Stimulated activated CD8-positive, alpha-beta memory T cell treated with anti-CD3 and anti-CD28 coated beads, Interleukin-4, amount 100 ng/mL, for 48 hours (primary cell): ENCODE measurements at regions not wholly inside any gene's neighbourhood (a gene's known extent, or its start where the extent isn't known, plus 50 kb on each side); places are given as distances from the start of the nearest gene placed in this dataset.
"Not testable (repeated sequence)": the region's sequence is repeated elsewhere in the genome, so short reads cannot be mapped to it uniquely, and the experiment has no call there.

Experiments
- DNase-seq: peaks from one replicate; pipeline ENCODE4 v3.0.0-alpha.2; 2020

DNA sequence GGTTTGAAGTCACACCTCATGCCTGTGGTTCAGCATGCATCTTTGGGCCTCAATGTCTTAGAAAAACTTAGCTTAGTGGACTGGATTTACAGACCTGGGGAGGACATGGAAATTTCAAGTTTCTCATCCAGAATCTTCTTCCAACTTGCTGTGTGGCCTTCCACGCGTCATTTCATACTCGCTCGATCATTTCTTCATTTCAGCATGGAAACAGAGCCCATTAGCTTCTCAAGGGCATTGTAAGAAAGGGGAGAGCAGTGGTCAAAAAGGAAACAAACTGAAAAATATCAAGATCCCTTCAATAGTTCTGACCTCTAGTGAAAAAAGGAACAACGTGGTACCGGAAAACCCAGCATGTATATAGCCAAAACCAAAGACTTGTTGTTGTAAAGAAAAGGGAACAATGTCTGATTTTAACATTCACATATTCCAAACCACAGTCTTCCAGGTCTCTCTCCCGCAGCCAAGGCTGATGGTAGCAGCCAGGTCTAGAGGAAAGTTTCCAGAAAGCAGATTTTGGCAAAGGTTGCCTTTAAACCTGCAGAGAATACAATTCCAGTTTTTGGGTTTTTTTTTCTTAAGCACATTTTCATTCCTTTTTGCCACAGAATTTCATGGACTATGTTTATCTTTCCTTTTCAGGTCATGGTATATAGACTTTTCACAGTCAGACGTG, 97.0 kb upstream of the CDC42BPA start:
- DNase-seq: no peak

DNA sequence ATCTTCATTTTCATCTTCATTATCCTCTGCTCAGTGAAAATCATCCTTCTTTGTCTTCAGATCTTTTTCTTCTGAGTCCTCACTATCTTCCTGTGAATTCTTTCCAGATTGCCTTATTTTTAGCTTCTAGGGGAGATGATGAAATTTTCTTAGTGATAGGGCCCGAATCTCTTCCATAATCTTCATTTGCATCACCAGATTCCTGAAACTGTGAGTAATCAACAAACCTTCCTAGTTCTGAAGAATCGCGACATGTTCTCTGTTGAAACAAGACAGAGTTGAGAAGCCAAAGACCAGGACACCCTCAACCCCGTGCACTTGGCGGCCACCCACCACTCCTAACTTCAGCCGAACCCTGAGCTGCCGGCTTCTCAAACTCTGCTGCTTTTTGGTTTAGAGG, 92.8 kb upstream of the CDC42BPA start:
- DNase-seq: no peak

DNA sequence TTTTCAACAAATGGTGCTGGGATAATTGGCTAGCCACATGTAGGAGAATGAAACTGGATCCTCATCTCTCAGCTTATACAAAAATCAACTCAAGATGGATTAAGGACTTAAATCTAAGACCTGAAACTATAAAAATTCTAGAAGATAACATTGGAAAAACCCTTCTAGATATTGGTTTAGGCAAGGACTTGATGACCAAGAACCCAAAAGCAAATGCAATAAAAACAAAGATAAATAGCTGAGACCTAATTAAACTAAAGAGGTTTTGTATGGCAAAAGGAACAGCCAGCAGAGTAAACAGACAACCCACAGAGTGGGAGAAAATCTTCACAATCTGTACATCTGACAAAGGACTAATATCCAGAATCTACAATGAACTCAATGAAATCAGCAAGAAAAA, 88.0 kb upstream of the CDC42BPA start:
- DNase-seq: not testable (repeated sequence)

DNA sequence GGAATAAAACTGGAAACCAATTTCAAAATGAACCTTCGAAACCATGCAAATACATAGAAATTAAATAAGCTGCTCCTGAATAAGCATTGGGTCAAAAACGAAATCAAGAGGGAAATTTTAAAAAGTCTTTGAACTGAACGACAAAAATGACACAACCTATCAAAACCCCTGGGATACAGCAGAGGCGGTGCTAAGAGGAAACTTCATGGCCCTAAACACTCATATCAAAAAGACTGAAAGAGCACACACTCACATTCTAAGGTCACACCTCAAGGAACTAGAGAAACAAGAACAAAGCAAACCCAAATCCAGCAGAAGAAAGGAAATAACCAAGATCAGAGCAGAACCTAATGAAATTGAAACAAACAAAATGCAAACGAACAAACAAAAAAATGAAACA, 85.2 kb upstream of the CDC42BPA start:
- no peak for DNase-seq

DNA sequence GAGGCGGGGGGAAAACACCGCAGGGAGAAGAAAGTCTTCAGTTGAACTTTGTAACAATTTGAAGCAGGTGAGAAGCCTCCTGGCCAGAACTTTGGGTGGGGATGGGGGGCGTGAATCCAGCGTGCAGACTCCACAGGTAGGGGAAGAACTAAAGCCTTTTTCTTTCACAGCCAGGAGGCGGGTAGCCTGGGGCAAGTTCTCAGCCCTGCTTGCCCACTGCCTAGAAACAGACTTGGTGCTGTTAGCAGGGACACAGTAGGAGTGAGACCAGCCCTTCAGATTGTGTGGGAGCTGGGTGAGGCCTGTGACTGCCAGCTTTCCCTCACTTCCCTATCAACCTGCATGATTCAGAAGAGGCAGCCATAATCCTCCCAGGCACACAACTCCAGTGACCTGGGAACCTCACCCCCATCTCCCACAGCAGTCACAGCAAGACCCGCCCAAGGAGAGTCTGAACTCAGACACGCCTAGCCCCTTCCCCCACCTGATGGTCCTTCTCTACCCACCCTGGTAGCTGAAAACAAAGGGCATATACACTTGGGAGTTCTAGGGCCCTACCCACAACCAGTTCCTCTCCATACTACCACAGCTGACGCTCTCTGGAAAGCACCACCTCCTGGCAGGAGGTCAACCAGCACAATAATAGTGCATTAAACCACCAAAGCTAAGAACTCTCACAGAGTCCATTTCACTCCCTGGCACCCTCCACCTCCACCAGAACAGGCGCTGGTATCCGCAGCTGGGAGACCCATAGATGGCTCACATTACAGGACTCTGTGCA, 83.5 kb upstream of the CDC42BPA start:
- no peak for DNase-seq

DNA sequence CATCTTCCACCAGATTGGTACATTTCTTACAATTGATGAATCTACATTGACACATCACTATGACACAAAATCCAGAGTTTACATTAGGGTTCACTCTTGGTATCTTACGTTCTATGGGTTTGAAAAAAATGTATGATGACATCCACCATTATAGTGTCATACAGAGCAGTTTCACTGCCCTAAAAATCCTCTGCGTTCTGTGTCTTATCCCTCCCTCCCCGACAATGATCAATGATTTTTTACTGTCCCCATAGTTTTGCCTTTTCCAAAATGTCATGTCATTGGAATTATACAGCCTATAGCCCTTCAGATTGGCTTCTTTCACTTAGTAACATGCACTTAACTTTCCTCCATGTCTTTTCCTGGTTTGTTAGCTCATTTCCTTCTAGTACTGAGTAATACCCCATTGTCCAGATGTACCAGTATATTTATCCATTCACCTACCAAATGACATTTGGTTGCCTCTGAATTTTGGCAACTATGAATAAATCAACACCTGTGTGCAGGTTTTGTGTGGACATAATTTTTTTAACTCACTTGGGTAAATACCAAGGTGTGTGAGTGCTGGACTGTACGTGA, 80.9 kb upstream of the CDC42BPA start:
- no peak for DNase-seq

DNA sequence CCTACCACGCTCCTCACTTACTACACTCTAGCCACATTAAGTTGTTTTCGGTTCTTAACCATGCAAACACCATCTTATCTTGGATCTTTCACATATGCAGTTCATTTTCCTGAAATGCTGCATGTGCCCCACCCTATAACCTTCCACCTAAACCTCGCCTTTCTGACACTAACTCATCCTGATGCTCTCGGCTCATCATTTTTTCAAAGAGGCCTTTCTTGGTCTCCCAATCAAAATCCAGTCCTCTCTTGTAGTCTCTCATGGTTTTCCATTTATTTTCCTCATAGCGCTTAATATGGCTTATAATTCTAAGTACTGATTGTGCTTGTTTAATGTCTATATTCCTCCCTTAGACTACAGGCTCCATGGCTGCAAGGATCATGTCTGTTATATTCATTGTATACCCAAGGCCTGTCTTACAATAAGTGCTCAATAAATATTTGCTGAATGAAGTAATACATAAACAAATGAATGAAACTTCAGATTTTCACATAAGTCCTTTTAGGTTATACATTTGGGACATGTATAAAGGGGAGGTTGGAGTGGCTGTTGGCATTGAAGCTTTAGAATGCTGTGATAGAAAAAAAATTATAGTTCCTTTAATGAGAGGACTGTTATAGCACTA, 79.2 kb upstream of the CDC42BPA start:
- no peak for DNase-seq

DNA sequence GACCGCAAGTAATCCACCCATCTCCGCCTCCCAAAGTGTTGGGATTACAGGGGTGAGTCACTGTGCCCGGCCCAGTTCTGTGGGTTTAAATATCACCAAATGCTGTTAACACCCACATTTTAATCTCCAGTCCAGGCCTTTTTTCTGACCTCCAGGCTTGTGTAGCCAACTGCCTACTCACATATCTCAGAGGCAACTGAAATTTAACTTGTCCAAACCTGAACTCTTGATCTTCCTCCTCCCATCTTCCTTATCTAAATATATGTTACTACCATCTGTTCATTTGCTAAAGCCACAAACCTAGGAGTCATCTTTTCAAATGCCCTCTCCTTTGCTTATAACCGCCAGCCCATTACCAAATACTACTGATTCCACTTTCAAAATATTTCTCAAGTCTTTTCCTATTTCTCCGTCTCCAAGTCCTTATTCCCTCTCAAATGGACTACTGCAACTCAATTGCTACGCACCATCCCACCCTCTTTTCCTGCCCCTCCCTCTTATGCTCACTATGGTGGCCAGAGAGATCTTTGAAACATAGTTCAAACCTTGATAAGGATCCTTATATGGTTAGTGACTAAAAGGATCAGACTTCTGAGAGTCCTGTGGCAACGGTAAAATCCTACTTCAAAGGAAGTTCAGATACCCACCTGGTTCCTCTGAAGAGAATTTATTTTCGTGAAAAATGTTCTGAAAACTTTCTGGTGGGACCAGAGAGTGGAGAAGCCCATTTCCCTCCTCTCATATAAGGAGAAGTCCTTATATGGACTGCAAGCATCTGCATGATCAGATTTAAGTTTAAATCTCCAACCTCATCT, 78.5 kb upstream of the CDC42BPA start:
- no peak for DNase-seq

DNA sequence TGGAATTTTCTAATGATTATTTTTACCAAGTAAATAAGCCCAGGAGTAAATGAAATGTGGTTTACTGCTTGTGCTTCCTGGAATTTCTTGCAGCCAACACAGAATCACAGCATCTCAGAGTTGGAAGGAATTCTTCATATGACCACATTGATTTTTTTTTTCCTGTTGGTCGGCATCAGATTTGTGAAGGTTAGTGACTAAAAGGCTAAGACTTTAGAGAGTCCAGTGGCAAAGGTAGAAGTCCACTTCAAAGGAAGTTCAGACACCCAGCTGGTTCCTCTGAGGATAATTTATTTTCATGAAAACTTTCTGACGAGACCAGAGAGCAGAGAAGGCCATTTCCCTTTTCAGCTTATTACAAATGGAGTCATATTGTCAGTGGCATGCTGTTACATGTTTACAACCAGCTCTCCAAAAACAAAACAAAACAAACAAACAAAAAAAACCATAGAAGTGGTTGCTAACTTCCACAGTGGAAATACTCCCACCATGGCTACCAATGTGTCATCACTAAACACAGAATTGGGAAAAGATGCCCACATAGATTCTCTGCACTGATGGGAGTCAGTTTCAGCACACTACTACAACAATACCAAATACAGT, 77.2 kb upstream of the CDC42BPA start:
- DNase-seq: no peak

DNA sequence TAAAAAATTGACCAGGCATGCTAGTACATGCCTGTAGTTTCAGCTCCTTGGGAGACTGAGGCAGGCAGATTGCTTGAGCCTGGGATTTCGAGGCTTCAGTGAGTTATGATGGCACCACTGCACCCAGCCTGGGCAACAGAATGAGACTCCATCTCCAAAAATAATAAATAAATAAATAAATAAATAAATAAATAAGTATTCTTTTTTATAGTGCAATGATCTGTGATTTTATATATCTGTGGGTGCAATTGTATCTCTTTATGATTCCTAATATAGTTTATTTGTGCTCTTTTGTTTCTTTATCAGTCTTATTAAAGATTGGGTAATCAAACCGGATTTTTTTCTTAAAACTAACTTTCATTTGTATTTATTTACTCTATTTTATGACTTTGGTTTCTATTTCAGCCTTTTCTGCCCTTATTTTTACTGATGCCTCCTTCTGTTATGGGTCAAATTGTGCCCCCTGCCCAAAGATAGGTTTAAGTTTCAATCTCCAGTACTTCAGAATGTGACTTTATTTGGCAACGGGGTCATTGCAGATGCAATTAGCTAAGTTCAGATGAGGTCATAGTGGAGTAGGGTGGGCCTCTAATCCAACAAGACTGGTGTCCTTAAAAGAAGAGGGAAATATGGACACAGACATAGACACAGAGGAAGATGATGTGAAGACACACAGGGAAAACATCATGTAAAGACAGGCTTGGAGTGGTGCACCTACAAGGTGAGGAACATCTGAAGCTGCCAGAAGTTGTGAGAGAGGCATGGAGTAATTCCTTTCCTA, 74.9 kb upstream of the CDC42BPA start:
- DNase-seq: no peak

DNA sequence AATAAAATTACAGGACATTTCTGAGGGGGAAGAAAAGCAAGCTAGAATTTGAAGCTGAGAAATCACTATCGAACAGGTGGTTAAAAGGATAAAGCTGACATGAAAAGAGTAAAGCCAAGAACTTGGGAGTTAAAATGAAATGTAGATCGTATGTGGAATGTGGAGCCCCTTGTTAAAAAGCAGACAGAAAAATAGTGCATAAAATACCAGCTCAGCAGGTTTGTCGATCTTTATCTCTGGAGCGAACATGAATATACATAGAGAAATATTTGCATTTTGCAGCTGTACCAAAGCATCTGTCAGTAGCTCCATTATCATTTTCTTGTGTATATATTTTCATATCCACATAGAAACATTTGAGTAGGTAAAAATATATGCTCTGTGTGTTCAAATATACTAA, 73.6 kb upstream of the CDC42BPA start:
- no peak for DNase-seq

DNA sequence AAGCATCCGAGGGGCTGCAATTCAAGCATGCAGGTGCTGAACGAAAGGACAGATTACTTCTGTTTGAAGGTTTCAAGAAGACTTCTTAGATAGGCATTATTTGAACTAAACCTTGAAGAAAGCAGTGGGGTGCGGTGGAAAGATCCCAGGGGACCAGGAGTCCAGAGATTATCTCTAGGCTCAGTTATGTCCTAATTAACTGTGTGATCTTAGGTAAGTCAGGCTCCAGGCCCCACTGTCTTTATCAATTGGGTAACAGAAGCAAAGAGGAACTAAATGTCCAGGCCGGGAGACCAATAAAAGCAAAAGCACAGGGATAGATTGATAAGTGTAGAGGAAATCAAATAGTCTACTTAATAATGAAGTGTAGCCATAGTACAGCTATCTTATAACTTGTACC, 72.9 kb upstream of the CDC42BPA start:
- DNase-seq: no peak

DNA sequence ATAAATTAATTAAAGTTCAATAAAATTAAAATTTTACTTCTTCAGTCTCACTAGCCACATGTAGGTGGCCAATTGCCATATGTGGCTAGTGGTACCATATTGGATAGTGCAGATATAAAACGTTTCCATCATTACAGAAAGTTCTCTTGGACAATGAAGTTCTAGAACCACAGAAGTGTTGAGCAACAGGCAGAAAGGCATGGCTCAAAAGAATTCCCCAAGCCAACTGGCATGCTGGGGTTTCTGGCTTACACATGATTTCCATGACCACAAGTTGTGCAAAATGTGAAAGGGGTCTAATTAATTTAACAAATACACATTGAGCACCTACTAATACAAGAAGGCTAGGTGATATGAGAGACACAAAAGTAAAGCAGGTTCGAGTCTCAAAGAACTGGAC, 72.2 kb upstream of the CDC42BPA start:
- no peak for DNase-seq

DNA sequence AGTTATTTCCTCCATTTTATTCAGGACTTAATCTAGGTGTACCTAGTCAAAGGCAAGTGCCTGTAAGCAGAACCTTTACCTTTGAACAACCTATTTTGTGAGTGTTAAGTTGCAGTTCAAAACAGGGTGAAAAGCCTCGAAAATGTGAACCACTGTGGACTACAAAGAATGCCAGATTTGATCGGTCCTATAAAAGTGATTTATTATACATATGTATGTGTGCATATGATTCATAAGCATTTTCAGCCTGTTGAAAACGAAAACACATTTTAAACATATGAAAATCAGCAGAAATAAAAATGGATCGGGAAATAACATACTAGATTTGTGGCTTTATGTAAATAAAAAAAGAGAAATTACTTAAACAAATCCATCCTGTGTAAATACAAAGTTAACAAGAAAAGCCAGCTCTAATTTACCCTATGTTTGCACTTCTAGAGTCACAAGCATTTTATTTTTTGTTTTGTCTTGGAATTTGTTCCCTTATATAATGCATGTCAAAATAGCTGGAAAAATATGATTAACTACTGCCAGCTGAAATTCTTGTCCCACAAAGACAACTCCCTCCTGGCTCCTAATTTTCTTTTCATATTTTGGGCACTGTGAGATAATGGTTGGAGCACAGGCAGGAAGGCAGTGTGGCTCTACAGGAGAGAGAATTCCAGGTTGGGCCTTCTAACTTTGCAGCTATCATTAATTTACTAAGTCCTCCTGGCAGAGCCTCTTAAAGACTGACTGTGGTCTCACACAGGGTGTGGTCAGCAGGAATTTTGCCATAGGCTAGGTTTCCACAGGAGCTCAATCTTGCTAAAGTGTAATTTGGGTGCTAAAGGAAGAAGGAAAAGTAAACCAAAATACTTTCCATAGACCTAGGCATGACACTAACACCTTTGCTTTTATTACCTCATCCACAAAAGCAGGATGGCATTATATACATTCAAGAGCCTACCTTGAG, 70.2 kb upstream of the CDC42BPA start:
- DNase-seq: no peak

DNA sequence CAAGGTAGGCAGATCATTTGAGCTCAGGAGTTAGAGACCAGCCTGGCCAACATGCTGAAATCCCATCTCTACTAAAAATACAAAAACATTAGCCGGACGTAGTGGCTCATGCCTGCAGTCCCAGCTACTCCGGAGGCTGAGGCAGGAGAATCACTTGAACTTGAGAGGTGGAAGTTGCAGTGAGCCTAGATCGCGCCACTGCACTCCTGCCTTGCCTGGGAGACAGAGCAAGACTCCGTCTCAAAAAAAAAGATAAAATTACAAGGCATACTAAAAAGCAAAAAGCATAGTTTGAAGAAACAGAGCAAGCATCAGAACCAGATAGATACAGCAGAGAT, 61.2 kb upstream of the CDC42BPA start:
- no peak for DNase-seq

DNA sequence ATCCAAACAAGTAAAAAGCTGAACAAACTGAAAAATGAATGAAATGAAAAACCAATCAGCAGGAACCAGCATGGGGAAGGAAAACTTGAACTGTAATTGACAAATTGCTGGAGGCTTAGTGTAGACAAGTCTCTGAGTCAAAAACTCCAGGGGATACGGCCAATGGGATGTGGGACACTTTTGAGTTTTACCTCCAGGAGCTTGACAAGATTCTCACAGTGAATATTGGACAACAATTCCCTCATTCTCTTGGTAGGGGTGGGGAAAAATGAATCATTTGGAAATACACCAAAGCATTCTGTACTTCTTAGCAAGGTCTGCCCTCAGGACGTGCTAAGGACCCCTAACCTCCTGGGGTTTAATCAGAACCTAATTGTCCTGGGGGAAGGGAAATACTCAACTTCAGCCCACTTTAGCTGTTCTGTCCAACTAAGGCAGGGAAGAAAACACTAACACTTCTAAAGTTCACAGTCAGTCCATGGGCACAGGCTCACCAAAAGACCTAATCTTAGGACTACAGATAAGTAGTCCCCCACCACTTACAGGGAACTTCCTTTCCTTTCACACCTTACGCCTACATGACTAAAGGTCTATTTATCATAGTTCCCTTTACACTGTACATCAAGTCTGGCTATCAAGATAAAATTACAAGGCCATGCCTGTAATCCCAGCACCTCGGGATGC, 60.7 kb upstream of the CDC42BPA start:
- DNase-seq: no peak

DNA sequence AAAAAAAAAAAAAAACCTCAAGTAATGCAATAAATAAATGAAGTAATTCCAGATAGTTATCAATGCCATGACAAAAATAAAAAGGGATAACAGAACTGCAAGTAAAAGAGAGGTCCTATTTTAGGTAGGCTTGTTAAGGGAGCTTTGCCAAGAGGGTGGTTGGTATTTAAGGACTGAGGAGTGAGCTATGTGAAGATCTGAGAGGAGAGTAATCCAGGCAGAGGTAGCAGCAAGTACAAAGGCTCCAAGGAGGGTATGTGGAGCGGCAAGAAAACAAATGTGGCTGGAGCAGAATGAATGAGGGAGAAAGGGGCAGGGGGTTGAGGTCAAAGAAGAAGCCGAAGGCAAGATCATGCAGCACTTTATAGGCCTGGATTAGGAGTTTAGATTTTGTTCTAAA, 59.9 kb upstream of the CDC42BPA start:
- DNase-seq: no peak

DNA sequence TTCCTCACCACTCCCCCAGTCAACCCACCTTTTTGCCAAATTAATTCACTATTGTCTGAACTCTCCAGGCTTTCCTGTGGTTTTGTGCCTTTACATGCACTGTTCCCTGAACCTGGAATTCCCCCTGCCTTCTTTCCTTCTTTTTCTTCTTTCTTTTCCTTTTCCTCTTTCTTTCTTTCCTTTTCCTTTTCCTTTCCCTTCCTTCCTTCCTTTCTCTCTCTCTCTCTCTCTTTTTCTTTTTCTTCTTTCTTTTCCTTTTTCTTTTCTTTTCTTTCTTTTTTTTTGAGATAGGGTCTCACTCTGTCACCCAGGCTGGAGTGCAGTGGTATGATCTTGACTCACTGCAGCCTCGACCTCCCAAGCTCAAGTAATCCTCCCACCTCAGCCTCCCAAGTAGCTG, 56.6 kb upstream of the CDC42BPA start:
- DNase-seq: no peak

DNA sequence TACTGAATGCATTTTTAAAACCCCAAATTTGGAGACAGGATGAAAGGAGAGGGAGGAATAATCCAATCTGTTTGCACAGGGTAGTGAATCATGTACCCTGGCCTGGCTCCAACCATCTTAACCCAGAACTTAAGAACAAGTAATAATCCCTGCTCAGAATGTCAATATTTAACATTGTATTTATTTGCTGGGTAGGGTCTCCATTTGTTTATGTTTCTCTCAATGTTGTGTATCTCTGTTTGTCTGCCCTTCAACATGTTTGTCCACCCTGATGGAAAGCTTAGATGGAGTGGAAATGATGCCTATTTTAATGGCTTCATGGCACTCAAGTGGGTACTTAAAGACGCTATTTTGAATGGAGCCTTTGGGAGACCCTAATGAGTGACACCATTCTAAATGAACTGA, 54.4 kb upstream of the CDC42BPA start:
- DNase-seq: no peak
